DMS79 treated with DMSO at 0.1 percent for 48 hours (cell line): ENCODE measurements at regions not wholly inside any gene's neighbourhood (a gene's known extent, or its start where the extent isn't known, plus 50 kb on each side); places are given as distances from the start of the nearest gene placed in this dataset.
"Not testable (repeated sequence)": the region's sequence is repeated elsewhere in the genome, so short reads cannot be mapped to it uniquely, and the experiment has no call there.

ENCODE experiments used
- DNase-seq: peaks from one replicate; lab custom pipeline; 2025; lab: John Stamatoyannopoulos, UW

DNA sequence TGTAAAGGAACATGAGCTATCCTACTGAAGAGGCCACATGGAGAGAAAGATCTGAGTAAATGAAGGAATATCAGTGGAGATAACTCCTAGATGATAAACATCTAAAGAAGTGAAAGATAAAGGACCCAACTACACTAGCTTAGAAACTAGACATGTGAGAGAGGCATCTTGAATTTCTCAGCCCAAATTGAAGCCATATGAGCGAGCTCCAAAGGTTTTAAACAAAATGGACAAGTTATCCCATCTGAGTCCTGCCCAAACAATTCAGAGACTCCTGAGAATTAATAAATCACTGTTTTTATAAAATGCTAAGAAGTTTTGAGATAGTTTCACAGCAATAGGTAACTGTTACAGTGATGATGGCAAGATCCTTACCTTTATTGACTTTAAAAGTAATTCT is 438.9 kb downstream of the NAV3 start:
- DNase-seq, result no peak

DNA sequence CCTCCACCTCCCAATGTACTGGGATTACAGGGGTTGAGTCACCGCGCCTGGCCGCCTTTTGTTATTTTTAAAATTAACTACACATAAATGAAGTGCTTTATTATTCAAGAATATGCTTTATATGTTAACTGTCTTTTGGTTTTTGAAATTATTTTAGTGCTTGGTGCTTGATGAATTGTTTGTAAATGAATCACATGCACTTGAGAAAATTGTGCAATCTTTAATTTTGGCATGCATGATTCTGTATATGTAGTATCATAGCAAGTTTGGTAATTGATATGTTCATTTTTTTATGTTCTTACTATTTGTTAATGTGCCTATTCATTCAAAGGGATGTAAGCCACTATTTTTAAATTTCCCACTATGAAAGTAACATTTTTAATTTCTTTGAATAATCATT is 440.9 kb downstream of the NAV3 start:
- no peak for DNase-seq

DNA sequence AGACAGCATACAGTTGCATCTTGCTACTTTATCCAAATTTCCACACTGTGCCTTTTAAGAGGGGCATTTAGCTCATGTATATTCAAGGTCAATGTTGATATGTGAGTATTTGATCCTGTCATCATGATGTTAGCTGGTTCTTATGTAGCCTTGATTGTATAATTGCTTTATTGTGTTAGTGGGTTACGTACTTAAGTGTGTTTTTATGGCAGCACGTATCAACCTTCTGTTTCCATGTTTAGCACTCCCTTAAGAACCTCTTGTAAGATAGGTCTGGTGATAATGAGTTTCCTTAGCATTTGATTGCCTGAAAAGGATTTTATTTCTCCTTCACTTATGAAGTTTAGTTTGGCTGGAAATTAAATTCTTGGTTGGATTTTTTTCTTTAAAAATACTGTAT is 445.2 kb downstream of the NAV3 start:
- DNase-seq, result no peak

DNA sequence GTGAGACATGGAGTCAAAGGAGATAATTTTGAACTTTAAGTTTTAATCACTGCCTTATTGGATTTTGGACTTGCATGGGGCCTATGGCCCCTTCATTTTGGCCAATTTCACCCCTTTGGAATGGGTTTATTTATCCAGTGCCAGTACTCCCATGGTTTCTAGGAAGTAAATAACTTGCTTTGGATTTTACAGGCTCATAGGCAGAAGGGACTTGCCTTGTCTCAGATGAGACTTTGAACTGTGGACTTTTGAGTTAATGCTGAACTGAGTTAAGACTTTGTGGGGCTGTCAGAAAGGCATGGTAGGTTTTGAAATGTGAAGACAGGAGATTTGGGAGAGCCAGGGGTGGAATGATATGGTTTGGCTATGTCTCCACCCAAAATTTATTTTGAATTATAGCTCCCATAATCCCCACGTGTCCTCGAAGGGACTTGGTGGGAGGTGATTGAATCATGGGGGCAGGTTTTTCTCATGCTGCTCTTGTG is 448.1 kb downstream of the NAV3 start:
- DNase-seq, result no peak

DNA sequence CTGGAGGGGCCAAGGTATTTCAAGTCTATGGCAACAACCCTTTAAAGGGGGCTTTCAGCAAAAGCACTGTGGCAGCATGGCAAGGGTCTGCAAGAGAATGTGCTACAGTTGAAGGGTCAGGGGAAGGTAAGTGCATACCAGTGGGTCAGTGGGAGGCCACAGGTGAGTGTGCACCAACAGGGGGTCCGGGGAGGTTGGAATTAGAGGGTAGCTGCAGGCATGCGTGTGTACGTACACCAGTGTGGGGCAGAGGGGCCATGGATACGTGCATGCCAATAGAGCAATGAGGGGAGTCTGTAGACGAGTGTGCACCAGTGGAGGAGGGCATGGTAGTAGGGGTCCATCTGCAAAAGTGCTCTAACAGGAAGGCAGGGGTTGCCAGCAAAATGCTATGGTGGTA is 448.9 kb downstream of the NAV3 start:
- no peak for DNase-seq

DNA sequence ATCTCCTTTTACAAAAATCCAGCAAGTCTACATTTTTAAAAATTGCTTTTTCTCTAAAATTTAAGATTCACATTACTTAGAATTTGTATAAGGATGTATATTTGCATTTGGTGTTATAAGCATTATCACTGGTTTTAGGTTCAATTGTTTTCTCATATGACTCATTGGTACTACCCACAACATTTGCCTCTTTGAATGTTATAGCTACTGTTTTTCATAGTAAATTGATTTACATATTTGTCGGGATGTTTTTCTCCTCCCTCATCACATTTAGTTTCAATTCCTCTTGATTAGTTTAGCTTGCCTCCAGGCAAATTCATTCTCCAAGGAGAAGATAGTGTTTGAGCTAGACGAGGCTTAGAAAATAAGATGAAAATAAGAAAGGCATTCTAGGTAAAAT is 450.4 kb downstream of the NAV3 start:
- DNase-seq, result not testable (repeated sequence)

DNA sequence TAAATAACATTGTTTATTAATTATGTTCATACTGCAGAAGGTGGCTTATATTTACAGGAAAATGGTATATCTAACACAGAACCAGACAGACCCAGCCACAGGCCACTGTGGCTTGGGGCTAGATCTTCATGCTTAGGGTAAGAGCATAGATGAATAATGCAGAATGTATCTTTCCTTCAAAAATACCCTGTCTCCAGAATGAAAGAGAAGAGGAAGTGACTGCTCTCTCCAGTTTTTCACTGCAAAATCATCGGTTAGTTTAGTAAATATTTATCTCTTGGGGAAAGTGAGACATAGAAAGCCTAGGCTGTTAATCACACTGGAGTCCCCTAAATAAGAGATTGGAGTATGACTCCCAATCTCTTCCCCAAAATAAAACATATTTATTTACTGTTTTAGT is 453.7 kb downstream of the NAV3 start:
- DNase-seq, result no peak

DNA sequence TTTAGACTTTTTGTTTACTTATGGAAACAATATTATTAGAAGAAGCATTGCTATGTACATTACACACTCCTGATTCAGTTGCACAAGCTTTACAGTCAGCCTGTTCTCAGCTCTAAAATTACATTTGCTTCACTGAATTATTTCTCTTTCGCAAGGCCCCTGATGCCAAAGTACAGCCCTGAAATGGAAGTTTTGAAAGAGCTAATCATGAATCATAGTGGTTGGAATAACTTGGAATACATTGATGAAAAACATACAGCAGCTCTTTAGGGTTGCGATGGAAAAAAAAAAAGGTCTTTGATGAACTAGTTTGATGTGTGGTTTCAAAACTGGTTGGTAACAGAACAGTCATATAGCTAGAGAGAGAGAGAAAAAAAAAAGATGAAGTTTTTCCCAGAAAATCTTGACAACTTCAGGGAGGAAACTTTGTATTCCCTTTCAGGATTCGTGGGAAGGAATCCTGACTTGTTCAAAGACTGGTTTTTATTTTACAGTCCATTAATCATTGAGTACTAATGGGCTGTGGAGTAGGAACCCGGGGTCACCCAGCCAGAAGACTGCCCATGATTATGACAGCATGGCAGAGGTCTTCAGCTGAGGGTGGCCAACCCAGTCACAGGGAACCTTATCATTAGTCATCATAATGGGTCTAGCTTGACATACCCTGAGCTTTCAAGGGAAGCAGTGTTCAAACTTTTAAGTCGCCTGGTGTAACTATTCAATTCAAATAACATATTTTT is 460.1 kb downstream of the NAV3 start:
- DNase-seq, result no peak

DNA sequence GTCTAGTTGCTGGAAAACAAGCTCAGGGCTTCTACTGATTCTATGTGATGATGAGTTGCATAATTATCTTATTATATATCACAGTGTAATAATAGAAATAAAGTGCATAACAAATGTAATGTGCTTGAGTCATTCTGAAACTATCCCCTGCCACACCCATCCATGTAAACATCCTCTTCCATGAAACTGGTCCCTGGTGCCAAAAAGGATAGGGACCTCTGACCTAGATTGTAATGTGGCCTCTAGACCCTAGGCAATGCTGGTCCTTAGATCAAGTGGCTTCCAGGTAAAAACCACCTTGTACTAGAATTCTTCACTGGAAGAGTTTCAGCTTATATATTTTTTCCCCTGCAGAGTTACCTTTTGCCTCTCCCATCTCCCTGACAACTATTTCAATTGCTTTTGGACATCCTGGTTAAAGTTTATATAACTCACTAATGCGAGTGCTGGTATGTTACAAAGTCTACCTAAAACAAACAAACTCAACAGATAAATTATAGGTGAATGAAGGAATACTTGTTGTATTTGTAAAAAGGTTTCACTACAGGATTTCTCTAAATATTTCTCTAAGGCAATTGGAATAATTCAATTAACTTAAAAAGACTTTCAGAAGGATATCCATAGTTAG is 462.5 kb downstream of the NAV3 start:
- no peak for DNase-seq

DNA sequence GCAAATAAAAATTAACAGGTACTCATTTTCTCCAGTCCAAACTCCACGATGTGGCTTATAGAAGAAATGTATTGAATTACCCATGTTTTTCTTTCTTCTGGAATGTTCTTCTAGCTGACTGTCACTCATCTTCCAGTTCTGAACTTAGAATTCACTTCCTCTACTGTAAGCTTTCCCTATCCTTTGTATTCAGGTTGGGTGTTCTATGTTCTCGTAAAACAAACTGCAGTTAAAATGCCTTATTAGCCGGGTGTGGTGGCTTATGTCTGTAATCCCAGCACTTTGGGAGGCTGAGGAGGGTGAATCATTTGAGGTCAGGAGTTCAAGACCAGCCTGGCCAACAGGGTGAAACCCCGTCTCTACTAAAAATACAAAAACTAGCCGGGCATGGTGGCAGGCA is 470.6 kb downstream of the NAV3 start:
- not testable (repeated sequence) for DNase-seq

DNA sequence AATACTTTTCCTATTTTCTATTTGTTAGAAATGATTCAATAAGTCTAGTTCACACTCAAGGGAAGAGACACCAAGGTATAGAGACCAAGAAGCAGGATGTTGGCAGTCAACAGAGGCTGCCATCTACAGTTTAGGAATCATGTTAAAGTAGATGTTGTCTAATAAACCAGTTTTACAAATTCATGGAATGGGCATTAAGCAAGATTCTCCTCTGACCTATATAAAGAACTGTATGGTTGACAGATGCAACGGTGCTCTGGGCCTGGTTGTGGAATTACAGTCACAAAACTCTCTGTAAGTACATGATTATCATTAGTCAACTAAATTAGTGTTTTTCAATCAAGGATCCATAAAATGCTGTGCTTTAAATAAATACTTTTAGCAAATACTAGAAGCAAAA is 475.1 kb downstream of the NAV3 start:
- DNase-seq, result no peak

DNA sequence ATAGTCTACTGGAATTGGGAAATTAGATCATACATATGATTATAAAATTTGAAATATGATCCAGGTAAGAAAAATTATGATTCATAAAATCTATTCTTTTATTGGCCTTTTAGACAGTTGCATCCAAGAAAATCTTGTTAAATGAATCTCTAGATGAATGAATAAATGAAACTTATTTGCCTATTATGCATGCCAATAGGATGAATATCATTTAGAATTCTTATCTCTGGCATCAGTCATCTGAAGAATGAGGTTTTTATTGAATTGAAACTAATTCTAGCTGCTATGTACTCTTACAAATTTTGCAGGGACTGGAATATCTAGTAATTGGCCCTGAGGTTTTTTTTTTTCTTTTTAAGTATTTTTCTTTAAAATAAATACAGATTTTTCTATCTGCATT is 475.5 kb downstream of the NAV3 start:
- DNase-seq, result no peak

DNA sequence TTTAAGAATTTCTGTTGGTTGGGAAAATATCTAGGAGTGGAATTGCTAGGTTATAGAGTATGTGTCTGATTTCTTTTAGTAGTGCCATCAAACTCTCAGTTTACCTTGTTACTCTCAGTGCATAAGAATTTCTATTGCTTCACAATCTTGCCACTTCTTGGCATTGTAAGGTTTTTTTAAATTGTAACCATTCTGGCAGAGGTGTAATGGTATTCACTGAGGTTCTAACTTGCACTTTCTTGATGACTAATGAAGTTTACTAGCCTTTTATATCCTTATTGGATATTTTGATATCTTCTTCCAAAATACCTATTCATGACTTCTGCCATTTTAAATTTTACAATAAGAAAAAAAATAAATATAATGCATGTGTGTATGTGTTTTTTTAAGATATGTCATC is 478.0 kb downstream of the NAV3 start:
- no peak for DNase-seq

DNA sequence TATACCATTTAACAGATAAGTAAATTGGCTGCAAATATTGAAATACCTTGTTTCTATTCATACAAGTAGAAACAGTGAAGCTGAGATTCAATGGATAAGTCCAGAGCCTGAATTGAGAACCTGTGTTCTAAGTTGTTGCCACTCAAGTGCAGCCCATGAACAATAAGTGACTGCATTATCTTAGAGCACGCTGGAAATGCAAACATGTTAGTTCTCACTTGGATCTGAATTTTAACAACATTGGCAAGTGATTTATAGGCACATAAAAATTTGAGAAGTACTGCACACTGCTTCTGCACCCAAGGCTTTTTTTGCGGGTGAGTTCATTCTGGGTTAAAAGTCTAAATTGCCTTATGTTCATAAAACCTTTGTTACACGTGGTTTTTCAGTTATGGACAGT is 484.3 kb downstream of the NAV3 start:
- DNase-seq, result peak; percentile 79

DNA sequence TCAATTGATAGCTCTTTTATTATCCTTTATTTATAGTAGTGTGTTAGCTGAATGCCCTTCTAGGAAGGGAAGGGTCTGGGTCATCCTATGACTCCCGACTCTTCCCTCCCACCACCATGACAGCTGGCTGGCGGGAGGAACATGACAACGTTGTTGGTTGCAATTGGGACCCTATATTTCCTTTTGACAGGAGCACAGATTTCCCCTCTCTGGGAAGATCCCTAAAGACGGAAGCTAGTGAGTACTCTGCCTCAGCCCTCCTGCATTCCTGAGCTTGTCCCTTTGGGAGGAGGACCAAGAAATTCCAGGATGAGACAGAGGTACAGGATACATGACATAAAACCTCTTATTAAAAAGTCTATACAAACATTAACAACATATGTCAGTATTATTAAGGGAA is 485.4 kb downstream of the NAV3 start:
- DNase-seq, result no peak

DNA sequence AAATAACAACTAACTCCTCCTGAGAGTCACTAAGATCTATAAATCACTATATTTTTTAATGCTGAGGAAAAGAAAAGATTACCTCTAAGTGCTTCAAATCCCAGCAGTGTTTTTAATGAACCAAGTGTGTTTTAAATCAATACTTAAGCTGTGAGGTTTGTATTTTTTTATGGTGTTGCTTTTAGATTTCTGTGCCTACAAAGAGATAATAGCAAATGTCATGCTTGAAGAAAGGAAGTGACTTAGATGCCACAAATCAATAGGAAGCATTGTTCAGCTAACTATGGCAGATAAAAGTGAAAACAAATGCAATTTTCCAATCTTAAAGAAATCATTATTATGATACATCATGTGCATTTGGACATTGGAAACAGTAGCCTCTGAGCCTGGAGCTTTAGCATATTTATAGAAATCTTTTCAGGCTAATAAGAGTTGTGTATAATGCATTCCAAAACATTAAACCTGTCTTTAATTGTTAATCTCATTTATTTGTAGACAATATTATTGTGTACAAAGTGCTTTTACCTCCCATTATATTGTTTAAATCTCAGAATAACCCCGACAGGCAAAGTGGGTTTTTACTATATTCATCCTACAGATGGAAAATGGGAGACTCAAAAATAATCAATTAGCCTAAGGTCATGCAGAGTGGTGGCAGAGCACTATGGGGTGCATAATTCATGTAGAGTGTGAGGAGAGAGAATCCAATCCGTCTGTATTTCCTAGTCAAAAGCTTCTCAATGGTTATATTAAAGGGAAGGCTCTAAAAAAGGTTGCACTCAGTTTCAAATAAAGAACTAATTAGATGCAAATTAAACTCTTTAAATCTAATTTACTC is 486.2 kb downstream of the NAV3 start:
- no peak for DNase-seq

DNA sequence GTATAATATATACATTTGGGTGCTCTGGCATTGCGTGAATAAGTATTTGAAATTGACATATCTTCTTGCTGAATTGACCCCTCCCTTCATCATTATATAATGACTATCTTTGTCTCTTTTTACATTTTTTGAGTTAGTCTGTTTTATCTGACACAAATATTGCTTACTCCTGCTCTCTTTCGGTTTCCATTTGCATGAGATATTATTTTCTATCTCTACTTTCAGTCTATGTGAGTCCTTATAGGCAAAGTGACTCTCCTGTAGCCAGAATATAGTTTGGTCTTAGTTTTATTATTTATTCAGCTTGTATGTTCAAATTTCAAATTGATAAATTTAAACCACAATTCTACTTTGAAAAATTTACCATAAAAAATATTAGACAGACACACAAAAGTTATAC is 491.0 kb downstream of the NAV3 start:
- DNase-seq, result no peak

DNA sequence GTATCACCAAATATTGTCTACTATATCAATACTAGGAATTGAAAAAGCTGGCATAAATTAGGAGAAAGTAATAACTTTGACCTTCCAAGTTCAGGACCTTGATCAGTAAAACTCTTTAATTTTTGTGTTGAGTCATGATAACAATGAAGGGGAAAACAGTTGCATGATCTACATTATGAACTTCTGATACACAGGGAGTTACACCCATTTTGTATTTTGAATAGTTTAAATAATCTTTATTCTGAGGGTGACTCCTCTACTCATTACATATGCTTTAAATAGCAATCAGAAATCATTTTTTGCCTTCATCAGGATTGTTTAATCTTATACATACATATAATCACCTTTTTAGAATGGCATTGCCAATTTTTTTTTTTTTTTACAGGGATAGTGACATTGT is 492.5 kb downstream of the NAV3 start:
- DNase-seq, result no peak

DNA sequence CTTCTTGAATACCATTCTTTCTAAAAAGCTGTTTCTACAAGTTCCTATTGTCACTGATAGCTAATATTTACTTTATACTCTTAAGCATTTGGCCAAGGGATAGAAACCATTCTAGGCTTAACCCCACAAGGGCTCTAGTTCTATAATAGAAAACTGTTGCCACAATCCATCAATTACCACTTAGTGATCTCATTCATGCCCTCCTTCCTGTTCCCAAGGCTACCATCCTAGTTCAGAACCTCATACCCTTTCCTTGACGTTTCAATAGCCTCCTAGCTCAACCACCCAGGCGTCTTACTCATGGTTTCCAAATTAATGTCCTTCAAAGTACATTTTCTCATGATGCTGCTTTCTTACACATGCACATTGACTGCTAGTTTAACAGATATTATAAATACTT is 493.5 kb downstream of the NAV3 start:
- no peak for DNase-seq

DNA sequence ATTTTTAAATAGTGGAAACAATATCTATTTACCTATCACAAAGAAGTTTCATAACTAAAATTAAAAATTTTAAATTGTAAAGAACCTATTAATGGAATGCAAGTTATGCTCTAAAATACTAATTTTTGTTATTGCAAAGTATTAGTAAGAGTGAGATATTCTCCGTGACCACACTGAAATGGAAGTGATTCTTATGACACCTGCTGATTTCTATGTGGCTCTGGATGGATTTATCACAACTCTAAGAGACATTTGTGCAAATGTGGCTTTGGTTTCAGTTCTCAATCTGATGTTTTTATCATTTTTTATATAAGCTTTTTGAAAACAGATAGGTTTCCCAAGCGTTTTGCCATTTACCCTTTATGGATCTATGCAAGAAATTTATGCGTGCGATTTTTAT is 497.8 kb downstream of the NAV3 start:
- DNase-seq, result no peak

DNA sequence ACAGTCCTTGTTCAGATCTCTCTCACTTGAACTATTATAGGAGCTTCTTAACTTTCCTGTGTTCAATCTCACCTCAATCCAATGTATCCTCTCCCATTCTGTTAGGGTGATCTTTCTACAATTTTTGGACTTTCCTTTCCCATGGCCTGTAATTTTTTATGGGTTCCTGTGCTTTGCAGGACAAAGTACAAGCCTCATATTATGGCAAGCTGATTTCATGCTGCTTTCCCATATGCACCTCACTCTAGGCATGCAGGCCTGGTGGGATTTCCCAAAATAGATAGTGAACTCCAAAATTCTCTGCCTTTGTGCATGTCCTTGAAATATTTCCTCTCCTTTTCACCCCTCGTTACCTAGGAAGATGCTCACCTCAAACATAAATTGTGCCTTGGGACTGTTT is 499.4 kb downstream of the NAV3 start:
- DNase-seq, result no peak

DNA sequence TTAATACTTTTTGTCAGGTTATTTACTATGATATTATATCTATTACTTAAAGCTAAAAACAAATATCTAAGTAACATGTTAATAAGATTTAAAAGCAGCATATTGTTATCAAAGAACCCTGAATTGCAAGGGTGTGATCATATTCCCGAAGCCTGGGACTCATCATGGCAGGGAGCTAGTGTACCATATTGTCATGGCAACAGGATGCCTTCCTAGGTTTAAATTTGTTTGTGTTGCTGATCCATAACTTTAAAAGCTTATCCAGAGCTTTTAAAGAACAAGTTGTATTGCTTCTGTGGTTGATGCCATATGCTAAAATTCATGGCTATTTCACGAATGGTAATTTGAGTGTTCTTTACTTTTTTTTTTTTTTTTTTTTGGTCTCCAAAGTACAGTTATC is 500.5 kb downstream of the NAV3 start:
- no peak for DNase-seq

DNA sequence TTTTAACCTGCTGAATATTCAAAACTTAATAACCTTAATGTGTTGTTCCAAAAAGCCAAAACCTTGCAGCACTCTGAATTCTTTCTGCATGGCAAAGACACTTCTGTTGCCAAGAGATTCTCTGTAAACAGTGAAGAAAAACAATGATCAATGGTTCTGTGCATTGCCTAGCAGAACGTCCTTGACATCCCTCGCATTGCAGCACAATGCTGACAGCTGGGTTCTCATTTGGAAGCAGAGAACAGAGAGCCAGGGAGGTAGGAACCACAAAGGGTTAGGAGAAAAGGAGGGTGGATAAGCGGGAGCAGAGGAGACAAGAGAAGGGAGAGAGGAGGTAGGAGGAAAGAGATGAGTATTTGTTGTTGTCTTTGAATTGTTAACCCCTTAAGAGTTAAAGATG is 501.1 kb downstream of the NAV3 start:
- DNase-seq, result no peak
